Chondrocyte (in vitro differentiated cells): ENCODE measurements at regions not wholly inside any gene's neighbourhood (a gene's known extent, or its start where the extent isn't known, plus 50 kb on each side); places are given as distances from the start of the nearest gene placed in this dataset.
"Not testable (repeated sequence)": the region's sequence is repeated elsewhere in the genome, so short reads cannot be mapped to it uniquely, and the experiment has no call there.

Source experiments
- DNase-seq: peaks from one replicate; pipeline ENCODE4 v3.0.0; 2021; ENCODE audit warnings: mixed read lengths, low spot score
- H3K27ac Mint-ChIP-seq: one replicate; pipeline ENCODE4 v1.8.0; 2021; ENCODE audit warnings: mild to moderate bottlenecking, moderate library complexity, mixed read lengths; ENCODE audit not compliant: unreplicated experiment
- H3K27me3 Mint-ChIP-seq: 2 replicates; pipeline ENCODE4 v1.8.0; 2021; ENCODE audit warnings: low read depth, mixed read lengths
- H3K36me3 Mint-ChIP-seq: 2 replicates; pipeline ENCODE4 v1.8.0; 2021; ENCODE audit warnings: low read depth, mixed read lengths
- H3K4me1 Mint-ChIP-seq: 2 replicates; pipeline ENCODE4 v1.8.0; 2021; ENCODE audit warnings: low read depth, mild to moderate bottlenecking, mixed read lengths
- H3K4me3 Mint-ChIP-seq: one replicate; pipeline ENCODE4 v1.8.0; 2021; ENCODE audit warnings: mild to moderate bottlenecking, moderate library complexity, mixed read lengths; ENCODE audit not compliant: unreplicated experiment
- H3K9me3 Mint-ChIP-seq: 2 replicates; pipeline ENCODE4 v1.8.0; 2021; ENCODE audit warnings: low read depth, mixed read lengths
- CTCF ChIP-seq: fragments of 200-600 bp; sonication (generic); IDR thresholded peaks from 2 replicates; pipeline ENCODE4 v1.5.0; 2021; ENCODE audit warnings: antibody characterized with exemption, mild to moderate bottlenecking, moderate library complexity

GRCh38 chr3:124147429-124147828 lies 155.5 kb upstream of the ROPN1 start:
- H3K9me3 Mint-ChIP-seq = peaks cover 4% of the 10 kb centered on the region
- TF ChIP-seq CTCF = no peak
- no peak for DNase-seq

GRCh38 chr3:124147946-124148345 lies 156.0 kb upstream of the ROPN1 start:
- H3K9me3 Mint-ChIP-seq = peaks cover 4% of the 10 kb centered on the region
- TF ChIP-seq CTCF = peak; percentile 22
- no peak overlapping the region for H3K27ac Mint-ChIP-seq
- no peak overlapping the region for H3K4me3 Mint-ChIP-seq
- no peaks in the 10 kb centered on the region for H3K27me3 Mint-ChIP-seq
- DNase-seq = no peak
- peaks cover 7% of the 10 kb centered on the region for H3K4me1 Mint-ChIP-seq
- H3K36me3 Mint-ChIP-seq = no peaks in the 10 kb centered on the region

More at GRCh38 chr3:124147429-124147828, 155.5 kb upstream of the ROPN1 start:
- Mint-ChIP-seq H3K27me3 (no peaks in the 10 kb centered on the region), H3K27ac (no peak overlapping the region), H3K4me1 (peaks cover 7% of the 10 kb centered on the region), H3K36me3 (no peaks in the 10 kb centered on the region), H3K4me3 (no peak overlapping the region)

GRCh38 chr3:124149081-124149480 lies 157.2 kb upstream of the ROPN1 start:
- H3K36me3 Mint-ChIP-seq = no peaks in the 10 kb centered on the region
- DNase-seq = no peak

GRCh38 chr3:124149771-124150170 lies 157.8 kb upstream of the ROPN1 start:
- DNase-seq = no peak
- peaks cover 4% of the 10 kb centered on the region for H3K9me3 Mint-ChIP-seq
- H3K27ac Mint-ChIP-seq = no peak overlapping the region
- H3K4me1 Mint-ChIP-seq = peaks cover under 1% of the 10 kb centered on the region
- H3K27me3 Mint-ChIP-seq = no peaks in the 10 kb centered on the region
- no peak for TF ChIP-seq CTCF
- H3K4me3 Mint-ChIP-seq = no peak overlapping the region
- H3K36me3 Mint-ChIP-seq = no peaks in the 10 kb centered on the region

More at GRCh38 chr3:124149081-124149480, 157.2 kb upstream of the ROPN1 start:
- no peaks in the 10 kb centered on the region for H3K27me3 Mint-ChIP-seq
- peaks cover 4% of the 10 kb centered on the region for H3K4me1 Mint-ChIP-seq
- no peak for TF ChIP-seq CTCF
- H3K27ac Mint-ChIP-seq = no peak overlapping the region
- H3K4me3 Mint-ChIP-seq = no peak overlapping the region
- peaks cover 4% of the 10 kb centered on the region for H3K9me3 Mint-ChIP-seq

- H3K4me3 Mint-ChIP-seq, H3K9me3 Mint-ChIP-seq: not testable (repeated sequence)
These were observed 161.0 kb upstream of the ROPN1 start for GRCh38 chr3:124152891-124153290.

GRCh38 chr3:124156866-124157712 lies 165.2 kb upstream of the ROPN1 start:
- TF ChIP-seq CTCF = no peak
- Mint-ChIP-seq H3K9me3 (no peaks in the 10 kb centered on the region), H3K36me3 (no peaks in the 10 kb centered on the region), H3K4me3 (no peak overlapping the region), H3K4me1 (peaks cover 16% of the 10 kb centered on the region), H3K27me3 (no peaks in the 10 kb centered on the region), H3K27ac (no peak overlapping the region)
- no peak for DNase-seq

More at GRCh38 chr3:124152891-124153290, 161.0 kb upstream of the ROPN1 start:
- H3K27me3 Mint-ChIP-seq, H3K27ac Mint-ChIP-seq, H3K36me3 Mint-ChIP-seq, DNase-seq: not testable (repeated sequence)
- peaks cover 14% of the 10 kb centered on the region for H3K4me1 Mint-ChIP-seq
